Kidney (tissue), 13 donors: ENCODE measurements at regions not wholly inside any gene's neighbourhood (a gene's known extent, or its start where the extent isn't known, plus 50 kb on each side); places are given as distances from the start of the nearest gene placed in this dataset.

Source experiments
- DNase-seq, 5 donors: peaks; one replicate each; pipeline ENCODE4 v3.0.0-alpha.2; 2013 to 2020
- FAIRE-seq: peaks from 2 replicates; lab custom pipeline; 2012; peaks lifted over from hg19 to GRCh38; lab: Jason Lieb, UNC
- H3K27ac ChIP-seq, 2 donors: one replicate each; pipeline ENCODE4 v1.7.0; 2013; ENCODE audit warnings: low read depth in 2 of 2, low read length in 2 of 2, inconsistent platforms in 1 of 2
- H3K27me3 ChIP-seq: one replicate; pipeline ENCODE4 v1.7.1; 2013; ENCODE audit warnings: low read length, inconsistent platforms; ENCODE audit not compliant: control insufficient read depth, insufficient read depth
- H3K36me3 ChIP-seq, 3 donors: one replicate each; pipeline versions ENCODE4 v1.7.0 to v1.7.1; 2013; ENCODE audit warnings: low read length in 3 of 3, control low read depth in 1 of 3, inconsistent platforms in 1 of 3; ENCODE audit not compliant: insufficient read depth in 3 of 3, control insufficient read depth in 2 of 3
- H3K4me1 ChIP-seq, 3 donors: one replicate each; pipeline versions ENCODE4 v1.7.0 to v1.7.1; 2013; ENCODE audit warnings: low read length in 3 of 3, inconsistent platforms in 1 of 3, low read depth in 1 of 3; ENCODE audit not compliant: control insufficient read depth in 2 of 3, insufficient read depth in 2 of 3
- H3K4me3 ChIP-seq, 3 donors: one replicate each; pipeline versions ENCODE4 v1.7.0 to v1.8.1; 2013; ENCODE audit warnings: low read length in 3 of 3, control low read depth in 1 of 3, inconsistent platforms in 1 of 3
- H3K9ac ChIP-seq, 3 donors: one replicate each; pipeline versions ENCODE4 v1.7.0 to v1.7.1; 2013; ENCODE audit warnings: low read length in 3 of 3, control low read depth in 1 of 3, inconsistent platforms in 1 of 3
- H3K9me3 ChIP-seq, 3 donors: one replicate each; pipeline versions ENCODE4 v1.7.0 to v1.7.1; 2013; ENCODE audit warnings: low read length in 3 of 3, control low read depth in 1 of 3, inconsistent platforms in 1 of 3; ENCODE audit not compliant: control insufficient read depth in 2 of 3, insufficient read depth in 1 of 3
- intact Hi-C: fragments of 100-400 bp; cut with DNase I; formaldehyde crosslinking; loops from one replicate; pipeline ENCODE4 v1.11.1; 2022
- TF ChIP-seq, protein P1 (sequence below): IDR thresholded peaks from 3 replicates; pipeline ENCODE4 v1.5.1; 2012; ENCODE audit warnings: mild to moderate bottlenecking, moderate library complexity, borderline replicate concordance; ENCODE audit not compliant: insufficient read depth; ENCODE audit errors: extremely low read depth
- donor health status: control.
- donor health status: control.
- donor health status: control.
- donor health status: control.
- donor health status: control.
- donor health status: DM: yes; HTN: yes; CAD: no.
- donor health status: Normal renal cell carcinoma (clear cell type).

- Histone ChIP-seq H3K4me3 (no peak overlapping the region), H3K9ac (no peak overlapping the region), H3K4me1 (no peaks in the 10 kb centered on the region), H3K36me3 (no peaks in the 10 kb centered on the region), H3K27me3 (no peaks in the 10 kb centered on the region), H3K27ac (no peak overlapping the region), H3K9me3 (no peaks in the 10 kb centered on the region)
- DNase-seq (no peak), FAIRE-seq (no peak)
- intact Hi-C loops: no loop called here
- TF ChIP-seq, protein P1, sequence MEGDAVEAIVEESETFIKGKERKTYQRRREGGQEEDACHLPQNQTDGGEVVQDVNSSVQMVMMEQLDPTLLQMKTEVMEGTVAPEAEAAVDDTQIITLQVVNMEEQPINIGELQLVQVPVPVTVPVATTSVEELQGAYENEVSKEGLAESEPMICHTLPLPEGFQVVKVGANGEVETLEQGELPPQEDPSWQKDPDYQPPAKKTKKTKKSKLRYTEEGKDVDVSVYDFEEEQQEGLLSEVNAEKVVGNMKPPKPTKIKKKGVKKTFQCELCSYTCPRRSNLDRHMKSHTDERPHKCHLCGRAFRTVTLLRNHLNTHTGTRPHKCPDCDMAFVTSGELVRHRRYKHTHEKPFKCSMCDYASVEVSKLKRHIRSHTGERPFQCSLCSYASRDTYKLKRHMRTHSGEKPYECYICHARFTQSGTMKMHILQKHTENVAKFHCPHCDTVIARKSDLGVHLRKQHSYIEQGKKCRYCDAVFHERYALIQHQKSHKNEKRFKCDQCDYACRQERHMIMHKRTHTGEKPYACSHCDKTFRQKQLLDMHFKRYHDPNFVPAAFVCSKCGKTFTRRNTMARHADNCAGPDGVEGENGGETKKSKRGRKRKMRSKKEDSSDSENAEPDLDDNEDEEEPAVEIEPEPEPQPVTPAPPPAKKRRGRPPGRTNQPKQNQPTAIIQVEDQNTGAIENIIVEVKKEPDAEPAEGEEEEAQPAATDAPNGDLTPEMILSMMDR: no peak
Observed at GRCh38 chr7:81120111-81120510, 201.3 kb upstream of the SEMA3C start.

- Histone ChIP-seq H3K4me3 (no peak overlapping the region), H3K9me3 (no peaks in the 10 kb centered on the region), H3K4me1 (no peaks in the 10 kb centered on the region), H3K27me3 (no peaks in the 10 kb centered on the region), H3K27ac (no peak overlapping the region), H3K9ac (no peak overlapping the region), H3K36me3 (no peaks in the 10 kb centered on the region)
- intact Hi-C loops: no loop called here
- FAIRE-seq (no peak), DNase-seq (no peak)
- TF ChIP-seq, protein P1: no peak
Observed at GRCh38 chr7:81114633-81115032, 195.8 kb upstream of the SEMA3C start.

- Histone ChIP-seq H3K4me3 (no peak overlapping the region), H3K9ac (no peak overlapping the region), H3K27me3 (no peaks in the 10 kb centered on the region), H3K27ac (no peak overlapping the region), H3K9me3 (no peaks in the 10 kb centered on the region), H3K4me1 (no peaks in the 10 kb centered on the region), H3K36me3 (no peaks in the 10 kb centered on the region)
- FAIRE-seq: no peak
- DNase-seq: no peak
- TF ChIP-seq, protein P1: no peak
- intact Hi-C loops: no loop called here
Observed at GRCh38 chr7:81112731-81113130, 193.9 kb upstream of the SEMA3C start.
